ENCODE measurements at regions not wholly inside any gene's neighbourhood (a gene's known extent, or its start where the extent isn't known, plus 50 kb on each side); places are given as distances from the start of the nearest gene placed in this dataset.

DNA sequence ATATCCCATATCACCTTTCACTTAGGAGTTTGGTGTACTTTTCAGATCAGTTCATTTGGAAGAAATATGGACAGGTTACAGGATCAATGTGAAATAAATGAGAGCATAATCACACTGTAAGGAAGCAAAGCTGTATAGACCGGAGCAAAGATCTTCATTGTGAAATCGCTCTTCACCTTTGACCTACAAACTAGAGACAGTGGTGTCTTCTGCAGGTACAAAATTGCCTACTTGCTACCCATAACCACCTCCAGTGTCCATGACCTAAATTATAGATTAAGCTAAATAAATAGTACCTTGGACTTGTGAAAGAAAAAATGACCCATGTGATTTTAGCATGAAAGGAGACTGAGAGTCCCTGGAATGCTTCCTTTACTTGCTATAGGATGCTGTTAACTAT is 379.5 kb upstream of the SUCLG2 start:
- DNase-seq, result no peak

DNA sequence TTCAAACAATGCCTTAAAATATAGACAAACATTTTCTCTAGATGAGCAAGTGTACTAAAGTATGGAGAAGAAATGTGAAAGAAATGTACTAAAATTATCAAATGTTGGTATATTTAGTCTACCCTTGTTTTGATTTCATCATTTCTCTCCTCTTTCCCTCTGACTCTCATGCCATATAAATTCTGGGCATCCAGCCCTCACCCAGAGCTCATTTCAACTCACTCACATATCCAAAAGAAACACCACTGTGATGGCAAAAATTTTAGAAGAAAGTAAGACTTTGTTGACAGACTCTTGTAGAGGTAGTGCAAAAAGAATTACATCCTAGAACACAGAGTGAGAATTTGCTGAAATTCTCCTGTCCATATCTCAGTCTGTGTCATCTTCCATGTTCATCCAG is 377.8 kb upstream of the SUCLG2 start:
- DNase-seq, result no peak

DNA sequence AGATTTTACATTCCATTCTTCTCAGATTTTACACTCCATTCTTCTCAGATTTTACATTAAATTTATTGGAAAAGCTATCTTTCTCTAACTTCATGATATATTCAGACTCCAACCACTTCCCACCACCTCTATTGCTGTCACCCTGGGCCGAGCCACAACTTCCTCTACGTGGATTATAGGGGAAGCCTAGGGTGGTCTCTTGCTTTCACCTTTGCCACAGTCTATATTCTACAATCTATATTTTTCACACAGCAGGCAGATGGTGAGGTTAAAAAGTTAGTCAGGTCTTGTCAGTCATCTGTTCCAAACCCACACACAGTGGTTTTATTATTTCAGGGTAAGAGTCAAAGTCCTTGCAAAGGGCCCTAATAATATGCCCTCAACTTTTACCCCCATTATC is 370.8 kb upstream of the SUCLG2 start:
- DNase-seq, result no peak

DNA sequence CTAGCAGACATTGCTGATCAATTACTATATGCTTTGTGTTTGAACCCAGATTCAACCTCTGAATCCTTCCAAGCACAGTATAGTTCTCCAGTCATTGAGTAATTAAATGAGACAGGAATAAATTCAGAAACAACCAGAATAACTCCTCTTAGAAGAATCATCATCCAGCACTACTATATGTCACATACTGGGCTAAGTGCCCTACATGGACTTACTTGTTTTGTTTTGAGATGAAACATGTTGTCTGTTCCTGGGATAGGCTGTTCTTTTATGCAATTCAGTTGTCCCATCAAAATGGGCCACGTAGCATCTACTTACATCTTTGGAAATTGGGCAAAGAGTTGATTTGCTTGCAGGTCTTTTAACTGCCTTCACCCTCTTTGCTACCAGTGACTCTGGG is 365.5 kb upstream of the SUCLG2 start:
- no peak for DNase-seq

DNA sequence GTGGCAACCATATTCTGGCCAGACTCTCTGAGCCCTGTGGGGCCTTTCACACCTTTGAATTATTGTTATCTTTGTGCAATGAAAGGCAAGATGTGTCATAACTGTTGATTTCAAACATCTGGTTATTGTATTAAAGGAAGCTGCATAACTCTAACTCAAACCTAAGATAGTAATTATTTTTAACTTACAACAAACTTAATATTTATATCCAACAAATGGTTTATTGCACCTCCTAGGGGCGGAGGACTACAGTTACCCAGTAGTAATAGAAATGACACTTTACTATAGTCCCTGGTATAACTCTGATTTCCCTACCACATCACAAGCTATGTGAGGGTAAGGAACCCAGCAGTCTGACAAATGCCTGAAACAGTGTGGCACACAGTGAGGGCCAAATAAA is 363.9 kb upstream of the SUCLG2 start:
- no peak for DNase-seq

DNA sequence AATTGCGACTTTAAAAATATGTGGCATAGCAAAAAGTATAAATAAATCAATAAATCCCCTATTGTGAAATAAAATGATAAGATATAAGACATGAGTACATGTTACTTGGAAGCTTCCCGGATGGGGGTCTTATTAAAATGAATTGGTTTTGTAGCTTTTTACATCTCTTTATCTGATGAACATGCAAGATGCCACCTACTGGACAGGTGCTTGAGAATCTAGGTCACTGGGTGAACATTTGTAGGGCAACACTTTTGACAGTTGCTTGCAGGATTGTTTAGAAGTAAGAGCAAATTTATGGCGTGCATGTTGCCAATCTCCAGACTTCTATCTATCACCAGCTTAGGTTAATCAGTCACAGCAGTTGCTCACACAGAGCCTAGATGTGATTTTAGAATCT is 362.7 kb upstream of the SUCLG2 start:
- no peak for DNase-seq

DNA sequence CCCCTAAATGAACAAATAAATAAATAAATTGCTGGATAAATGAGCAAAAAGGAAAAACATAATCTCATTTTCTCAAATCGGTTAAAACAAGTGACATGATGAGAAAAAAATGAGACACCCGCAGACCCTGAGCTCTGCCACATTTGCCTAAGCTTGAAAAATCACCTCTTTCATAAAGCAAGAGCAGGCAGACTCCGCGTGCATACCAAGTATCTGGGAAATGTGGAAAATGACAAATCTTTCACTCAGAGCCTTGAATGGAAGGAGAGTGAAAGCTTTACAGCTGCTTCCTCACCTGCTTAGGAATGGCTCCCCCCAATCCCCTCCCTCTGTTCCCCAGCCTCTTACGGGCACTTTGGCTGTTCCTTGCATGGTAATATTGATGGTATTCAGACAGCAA is 355.5 kb upstream of the SUCLG2 start:
- no peak for DNase-seq

DNA sequence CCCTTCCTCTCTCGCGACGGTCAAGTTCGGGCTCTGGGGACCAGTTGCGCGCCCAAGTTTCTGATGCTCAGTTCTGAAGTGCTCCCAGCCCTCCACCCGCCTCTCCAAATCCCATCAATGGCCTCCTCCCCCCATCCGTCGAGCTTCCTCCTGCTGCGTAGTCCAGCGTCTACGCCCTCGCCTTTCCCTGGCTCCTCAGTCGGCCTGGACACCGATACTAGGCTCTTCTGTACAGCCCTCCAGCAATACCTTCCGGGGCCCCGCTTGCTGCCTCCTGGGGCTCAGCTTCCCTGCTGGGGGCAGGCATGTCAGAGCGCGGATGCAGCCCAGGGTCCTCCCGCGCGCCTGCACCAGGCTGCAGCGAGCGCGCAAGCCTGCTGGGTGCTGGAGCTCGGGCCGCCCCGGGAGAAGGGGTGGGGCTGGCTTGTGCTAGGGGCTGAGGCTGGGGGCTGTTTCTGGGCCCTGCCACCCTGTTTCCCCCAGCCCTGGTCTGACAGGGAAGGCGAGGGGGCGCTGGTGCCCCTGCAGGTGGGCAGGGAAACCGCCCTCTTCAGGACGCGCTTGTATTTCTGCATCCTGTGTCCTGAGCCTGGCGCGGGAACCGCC is 353.3 kb upstream of the SUCLG2 start:
- peak; percentile 8 to 13 for DNase-seq

DNA sequence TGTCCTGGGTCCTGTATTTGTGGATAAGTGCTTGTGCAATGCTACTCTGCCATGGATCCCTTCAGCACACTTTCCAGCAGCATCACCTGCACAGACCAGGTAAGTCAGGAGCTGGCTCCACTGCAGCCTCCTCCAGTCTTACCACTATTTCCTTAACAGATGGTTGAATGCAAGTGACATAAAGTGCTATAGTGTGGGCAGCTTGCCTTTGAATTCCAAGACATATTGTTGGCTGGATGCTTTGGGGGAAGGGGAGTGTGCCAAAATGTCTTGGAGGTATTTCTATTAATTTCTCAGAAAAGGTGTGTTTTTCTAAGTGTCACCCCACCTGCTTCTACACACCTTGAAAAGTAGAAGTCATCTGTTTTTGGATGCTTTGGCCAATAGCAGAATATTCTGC is 352.2 kb upstream of the SUCLG2 start:
- DNase-seq, result no peak

DNA sequence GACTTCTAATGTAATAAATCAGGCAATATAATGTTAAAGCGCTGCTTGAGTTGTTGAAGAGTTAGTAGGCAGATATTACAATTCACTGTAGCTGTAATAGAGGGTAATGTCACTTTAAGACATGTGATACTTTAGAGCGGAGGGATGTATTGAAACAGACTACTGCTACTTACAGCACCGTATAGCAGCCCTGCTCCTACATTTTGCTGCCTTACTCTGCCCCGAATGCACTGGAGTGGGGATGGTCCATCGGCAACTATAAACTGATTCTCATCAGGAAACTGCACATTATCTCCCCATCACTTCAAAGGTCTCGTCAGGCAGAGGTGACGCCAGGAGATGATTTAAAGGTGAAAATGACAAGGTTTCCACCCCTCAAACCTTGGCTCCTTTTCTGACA is 349.7 kb upstream of the SUCLG2 start:
- DNase-seq, result no peak

DNA sequence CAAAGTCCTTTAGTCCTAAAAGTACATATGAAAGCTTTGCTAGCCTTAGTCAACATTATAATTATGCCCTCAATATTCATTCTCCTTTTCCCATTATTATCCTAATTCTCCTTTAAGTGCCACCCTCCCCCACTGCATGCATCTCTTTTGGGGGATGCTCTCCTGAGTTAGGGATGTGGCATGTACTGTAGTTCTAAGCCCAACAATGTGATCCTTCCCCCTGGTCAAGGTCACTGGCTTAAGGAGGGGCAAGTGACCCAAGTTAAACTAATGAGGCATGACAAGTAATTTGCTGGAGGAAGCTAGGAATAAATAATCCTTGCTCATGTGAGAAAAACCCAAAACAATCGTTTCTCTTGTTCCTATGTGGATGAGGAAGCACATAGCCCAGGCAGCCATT is 343.9 kb upstream of the SUCLG2 start:
- no peak for DNase-seq

DNA sequence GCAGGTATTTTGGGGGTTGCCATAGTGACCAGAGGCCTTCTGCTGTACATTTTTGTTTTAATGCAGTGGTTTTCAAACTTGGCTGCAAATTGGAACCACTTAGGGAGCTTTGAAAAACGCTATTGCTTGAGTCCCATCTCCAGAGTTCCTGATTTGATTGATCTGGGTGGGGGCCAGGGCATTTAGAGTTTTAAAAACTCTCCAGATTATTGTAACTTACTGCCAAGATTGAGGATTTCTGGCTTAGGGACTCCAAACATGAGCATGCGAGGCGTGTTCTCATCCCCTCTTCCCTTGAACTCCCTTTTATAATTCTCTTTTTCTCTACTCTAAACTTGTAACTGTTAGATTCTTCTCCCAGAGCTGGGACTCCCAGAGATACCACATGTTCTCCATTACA is 340.8 kb upstream of the SUCLG2 start:
- DNase-seq, result no peak

DNA sequence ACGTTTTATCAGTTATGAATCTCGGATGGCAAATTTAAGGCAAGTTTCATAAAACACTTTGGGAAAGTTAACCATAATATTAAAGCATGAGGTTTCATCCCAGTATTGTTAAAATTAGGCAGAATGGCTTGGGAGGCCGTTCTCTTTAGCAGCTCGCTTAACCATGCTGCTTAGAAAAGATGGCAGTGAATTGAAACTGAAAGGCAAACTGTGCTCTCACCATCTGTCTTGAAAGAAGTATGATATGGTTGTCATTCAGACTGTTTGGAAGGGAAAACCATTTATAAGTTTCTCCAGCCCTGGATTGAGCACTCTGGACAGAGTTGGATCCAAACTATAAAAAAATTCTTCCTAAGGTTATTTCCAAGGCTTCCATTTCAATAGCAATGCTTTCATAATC is 332.3 kb upstream of the SUCLG2 start:
- DNase-seq, result no peak

DNA sequence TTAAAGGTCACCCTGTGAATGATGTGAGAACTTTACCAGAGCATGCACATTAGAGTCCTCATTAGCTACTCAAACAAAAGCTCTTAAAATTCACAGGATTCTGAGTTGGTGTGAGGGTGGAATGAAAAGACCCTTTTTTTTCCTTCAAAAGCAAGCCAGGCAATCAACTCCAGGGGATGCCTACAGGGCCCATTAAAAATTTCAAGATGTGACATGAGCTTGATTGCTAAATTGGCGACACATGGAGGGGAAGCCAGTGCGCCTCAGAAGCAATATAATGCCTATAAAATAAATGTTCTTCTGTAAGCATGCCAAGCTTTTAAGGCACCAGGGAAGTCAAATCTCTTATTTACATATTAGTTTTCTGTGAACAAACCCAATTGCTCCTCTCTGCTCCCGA is 328.8 kb upstream of the SUCLG2 start:
- no peak for DNase-seq

DNA sequence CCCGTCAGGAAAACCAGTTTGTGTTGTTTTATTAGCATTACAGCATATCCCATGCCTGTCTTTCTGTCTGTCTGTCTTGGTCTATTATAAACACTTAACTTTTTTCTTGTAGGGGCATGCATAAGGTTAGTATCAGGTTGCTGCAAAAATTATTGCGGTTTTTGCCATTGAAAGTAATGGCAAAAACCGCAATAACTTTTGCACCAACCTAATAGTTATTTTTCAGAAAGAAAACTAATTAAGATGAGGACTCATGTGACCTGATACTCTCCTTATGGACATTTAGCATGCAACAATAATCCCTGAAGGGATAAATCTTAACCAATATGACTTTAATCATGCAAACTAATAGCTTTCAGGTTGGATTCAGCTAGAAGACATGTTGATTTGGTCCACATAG is 326.7 kb upstream of the SUCLG2 start:
- DNase-seq, result no peak

DNA sequence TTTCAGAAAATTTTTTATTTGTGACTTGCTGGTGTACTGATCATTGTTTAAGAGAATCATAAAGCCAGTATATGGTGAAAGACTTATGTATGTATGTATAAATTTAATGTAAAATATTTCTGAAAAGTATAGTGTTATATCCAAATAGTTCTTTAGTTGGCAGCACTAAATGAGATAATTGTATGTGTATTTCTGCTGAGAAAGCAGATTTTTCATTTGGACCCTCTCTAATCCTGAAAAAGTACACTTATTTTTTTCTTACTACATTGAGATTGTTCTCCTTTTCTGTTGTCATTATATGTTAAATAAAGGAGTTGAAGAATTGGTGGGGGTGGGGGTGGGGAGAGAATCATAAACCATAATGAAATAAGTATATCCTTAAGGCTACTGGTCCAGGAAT is 324.9 kb upstream of the SUCLG2 start:
- DNase-seq, result no peak

DNA sequence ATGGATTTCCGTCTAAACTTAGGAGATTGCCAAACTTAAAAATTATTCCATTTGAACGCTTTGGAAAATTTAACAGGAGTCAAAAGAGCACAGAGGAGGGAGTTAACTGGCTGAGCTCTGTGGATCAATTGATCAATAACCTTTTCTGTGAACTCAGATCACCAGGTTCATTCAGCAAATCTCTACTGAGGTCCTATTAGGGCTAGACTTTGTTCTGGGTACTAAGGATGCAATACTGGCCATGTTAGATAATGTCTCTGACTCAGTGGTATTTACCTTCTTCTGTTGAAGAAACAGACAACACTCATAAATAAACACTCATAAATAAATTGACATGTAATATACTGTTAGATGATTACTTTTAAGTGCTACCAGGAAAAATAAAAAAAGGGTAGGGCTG is 323.4 kb upstream of the SUCLG2 start:
- DNase-seq, result no peak

DNA sequence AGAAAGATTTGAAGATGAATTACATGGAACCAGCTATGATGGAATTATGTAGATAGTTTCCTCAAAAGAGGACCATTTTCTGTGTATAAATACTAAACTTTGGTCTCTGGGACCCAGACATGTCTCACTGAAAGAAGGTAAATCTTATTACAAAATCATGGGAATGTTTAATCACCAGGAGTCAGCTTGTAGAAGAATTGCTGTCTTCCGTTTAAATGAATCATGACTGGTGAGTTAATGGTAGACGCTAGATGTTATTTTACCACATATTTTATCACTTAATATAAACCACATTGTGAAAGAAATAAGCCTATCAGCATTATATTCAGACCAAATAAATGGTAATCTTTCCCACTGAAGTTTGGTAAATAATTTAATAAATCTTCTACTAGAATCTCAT is 322.3 kb upstream of the SUCLG2 start:
- no peak for DNase-seq

DNA sequence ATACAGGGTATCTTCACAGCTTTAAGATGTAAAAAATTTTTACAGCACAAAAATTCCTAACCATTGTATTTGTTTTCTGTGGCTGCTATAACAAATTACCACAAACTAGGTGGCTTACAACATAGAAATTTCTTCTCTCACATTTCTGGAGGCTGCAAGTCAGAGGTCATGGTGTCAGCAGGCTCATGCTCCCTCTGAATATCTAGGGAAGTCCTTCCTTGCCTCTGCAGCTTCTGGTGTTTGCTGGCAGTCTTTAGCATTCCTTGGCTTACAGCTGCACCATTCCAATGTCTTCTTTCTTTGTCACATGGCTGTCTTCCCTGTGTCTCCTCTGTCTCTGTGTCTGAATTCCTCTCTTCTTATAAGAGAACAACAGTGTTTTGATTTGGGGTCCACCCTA is 310.2 kb upstream of the SUCLG2 start:
- no peak for DNase-seq

DNA sequence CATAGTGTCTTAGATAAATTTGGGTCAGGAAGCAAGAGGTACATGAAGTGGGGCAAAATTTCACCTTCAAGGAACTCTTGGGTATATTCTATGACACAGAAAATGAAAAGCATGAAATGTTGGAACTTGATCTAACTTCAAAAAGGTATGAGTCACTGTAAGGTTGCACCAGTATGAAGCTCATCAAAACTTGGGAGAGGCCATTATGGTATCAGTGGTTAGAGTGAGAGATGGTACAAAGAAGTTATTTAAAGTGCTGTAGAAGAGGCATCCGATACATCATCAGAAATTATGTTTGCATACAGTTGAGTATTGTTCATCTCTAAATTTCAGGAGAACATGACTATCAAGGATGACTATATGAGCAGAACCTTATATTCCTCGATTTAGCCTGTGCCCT is 302.9 kb upstream of the SUCLG2 start:
- no peak for DNase-seq

DNA sequence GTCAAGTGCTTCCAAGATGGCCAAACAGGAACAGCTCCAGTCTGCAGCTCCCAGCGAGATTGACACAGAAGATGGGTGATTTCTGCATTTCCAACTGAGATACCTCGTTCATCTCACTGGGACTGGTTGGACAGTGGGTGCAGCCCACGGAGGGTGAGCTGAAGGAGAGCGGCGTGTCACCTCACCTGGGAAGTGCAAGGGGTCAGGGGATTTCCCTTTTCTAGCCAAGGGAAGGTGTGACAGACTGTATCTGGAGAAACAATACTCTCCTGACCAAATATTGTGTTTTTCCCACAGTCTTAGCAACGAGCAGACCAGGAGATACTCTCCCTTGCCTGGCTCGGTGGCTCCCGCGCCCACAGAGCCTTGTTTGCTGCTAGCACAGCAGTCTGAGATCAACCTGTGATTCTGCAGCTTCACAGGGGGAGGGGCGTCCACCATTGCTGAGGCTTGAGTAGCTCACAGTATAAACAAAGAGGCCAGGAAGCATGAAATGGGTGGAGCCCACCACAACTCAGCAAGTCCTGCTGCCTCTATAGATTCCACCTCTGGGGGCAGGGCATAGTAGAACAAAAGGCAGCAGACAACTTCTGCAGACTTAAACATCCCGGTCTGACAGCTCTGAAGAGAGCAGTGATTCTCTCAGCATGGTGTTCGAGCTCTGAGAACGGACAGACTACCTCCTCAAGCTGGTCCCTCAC is 293.5 kb upstream of the SUCLG2 start:
- DNase-seq, result no peak

DNA sequence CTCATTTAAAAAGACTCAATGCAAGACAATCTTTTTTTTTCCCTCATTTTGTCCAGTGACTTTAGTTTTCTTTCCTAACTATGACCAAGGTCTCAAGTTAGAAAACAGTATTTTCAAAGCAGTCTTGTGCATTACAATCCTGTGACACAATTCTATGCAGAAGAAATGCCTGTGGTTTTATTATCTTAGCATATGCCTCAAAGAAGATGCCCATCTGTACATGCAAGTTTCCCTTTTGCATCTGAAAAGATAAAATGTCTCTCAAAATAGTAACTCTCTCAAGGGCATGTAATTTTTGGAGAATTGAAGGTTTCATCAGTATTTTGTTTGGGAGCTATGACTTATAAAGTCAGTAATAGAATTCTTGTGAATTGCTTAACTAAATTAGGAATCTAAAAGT is 292.0 kb upstream of the SUCLG2 start:
- DNase-seq, result no peak

DNA sequence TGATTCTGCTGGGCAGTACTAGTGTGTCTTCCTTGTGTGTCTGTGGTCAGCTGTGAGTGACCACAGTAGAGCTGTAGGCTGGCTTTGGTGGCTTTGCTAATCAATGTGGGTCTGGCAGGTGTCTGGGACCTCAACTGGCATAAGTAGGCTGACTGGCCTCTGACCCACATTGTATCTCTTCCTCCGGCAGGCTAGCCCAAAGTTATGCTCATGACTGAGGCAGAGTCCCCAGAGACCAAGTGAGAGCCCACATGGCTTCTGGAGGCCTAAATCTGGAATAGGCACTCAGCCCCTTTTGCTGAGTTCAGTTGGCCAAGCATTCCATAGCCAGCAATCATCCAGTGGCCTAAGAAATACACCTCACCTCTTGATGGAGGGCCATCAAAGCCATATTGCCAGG is 289.1 kb upstream of the SUCLG2 start:
- DNase-seq, result no peak

DNA sequence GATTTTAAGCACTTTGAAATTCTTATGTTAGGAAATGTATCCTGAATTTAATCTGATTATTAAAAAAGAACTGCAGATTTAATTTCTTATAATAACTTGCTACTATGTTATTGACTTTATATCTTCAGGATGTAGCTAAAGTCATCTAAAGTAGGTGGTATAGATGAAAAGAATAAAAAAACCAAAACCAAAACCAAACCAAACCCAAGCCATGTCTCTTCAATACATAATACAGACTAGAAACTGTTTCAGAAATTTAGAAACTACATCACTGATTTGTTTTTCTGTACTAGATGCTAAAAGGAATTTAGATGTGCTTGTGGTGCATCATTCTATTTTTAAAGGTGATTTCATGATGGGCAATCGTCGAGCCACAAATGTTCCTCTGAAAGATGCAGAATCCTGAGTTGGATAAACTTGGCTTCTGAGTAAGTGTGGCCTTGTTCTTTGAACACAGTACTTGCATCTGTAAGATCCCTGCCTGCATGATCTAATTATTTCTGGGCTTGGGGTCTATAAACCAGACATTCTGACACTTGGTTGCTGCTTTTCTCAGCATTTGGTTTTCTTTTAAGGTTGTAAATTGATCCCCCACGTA is 287.1 kb upstream of the SUCLG2 start:
- DNase-seq, result no peak

Data from NCI-H1930 (cell line).